H1 (cell line): ENCODE measurements at regions not wholly inside any gene's neighbourhood (a gene's known extent, or its start where the extent isn't known, plus 50 kb on each side); places are given as distances from the start of the nearest gene placed in this dataset.

Source experiments
- CTCF ChIA-PET: fragments of 300-600 bp; sonication (Branson Sonifier 250); formaldehyde crosslinking; loops from one replicate; lab custom pipeline; 2021; ENCODE audit not compliant: partially characterized antibody; lab: Charles Lee
- POLR2A ChIA-PET: fragments of 300-600 bp; sonication (Branson Sonifier 250); formaldehyde crosslinking; loops from one replicate; lab custom pipeline; 2021; ENCODE audit warnings: inconsistent platforms; ENCODE audit not compliant: partially characterized antibody; lab: Charles Lee
- DNase-seq, 2 experiments: peaks; one replicate each; pipeline versions ENCODE4 v3.0.0 to v3.0.0-alpha.2; 2010 to 2022; ENCODE audit warnings: low spot score in 2 of 2, low read depth in 1 of 2, mixed read lengths in 1 of 2
- FAIRE-seq: peaks from 2 replicates; lab custom pipeline; 2011; peaks lifted over from hg19 to GRCh38; lab: Jason Lieb, UNC
- H2AFZ ChIP-seq: 2 replicates; pipeline ENCODE4 v1.8.1; 2012; ENCODE audit warnings: low read length, inconsistent platforms
- H2AK5ac ChIP-seq: 2 replicates; pipeline ENCODE4 v1.6.1; 2013; ENCODE audit warnings: low read depth, low read length
- H2BK120ac ChIP-seq: replicated peaks from 2 replicates; pipeline ENCODE3; 2013; ENCODE audit warnings: low read depth, low read length, inconsistent platforms
- H2BK12ac ChIP-seq: 2 replicates; pipeline ENCODE4 v1.6.1; 2013; ENCODE audit warnings: low read depth, low read length
- H2BK15ac ChIP-seq: 2 replicates; pipeline ENCODE4 v1.6.1; 2013; ENCODE audit warnings: low read length
- H2BK20ac ChIP-seq: 2 replicates; pipeline ENCODE4 v1.6.1; 2013; ENCODE audit warnings: low read length
- H2BK5ac ChIP-seq: 2 replicates; pipeline ENCODE4 v1.6.1; 2013; ENCODE audit warnings: low read depth, low read length
- H3K14ac ChIP-seq: 2 replicates; pipeline ENCODE4 v1.6.1; 2013; ENCODE audit warnings: inconsistent platforms; ENCODE audit not compliant: insufficient read length
- H3K18ac ChIP-seq: 2 replicates; pipeline ENCODE4 v1.6.1; 2013; ENCODE audit warnings: low read length; ENCODE audit errors: extremely low read depth
- H3K23ac ChIP-seq: 2 replicates; pipeline ENCODE4 v1.6.1; 2013; ENCODE audit warnings: inconsistent platforms; ENCODE audit not compliant: insufficient read length
- H3K23me2 ChIP-seq: 2 replicates; pipeline ENCODE4 v1.6.1; 2013; ENCODE audit warnings: low read depth, low read length
- H3K27ac ChIP-seq: 2 replicates; pipeline ENCODE4 v1.6.1; 2011; ENCODE audit warnings: low read depth, low read length, inconsistent platforms
- H3K27me3 ChIP-seq, 4 experiments: replicated peaks in 1 of 4; 1 replicate in 1 of 4; 2 replicates in 3 of 4; pipeline versions ENCODE4 v1.6.1 to v1.8.1; 2011 to 2013; ENCODE audit warnings: low read length in 3 of 4, mild to moderate bottlenecking in 3 of 4, inconsistent platforms in 2 of 4, mixed read lengths in 2 of 4, moderate library complexity in 1 of 4; ENCODE audit not compliant: control insufficient read depth in 3 of 4, insufficient read depth in 3 of 4; ENCODE audit errors: extremely low read depth in 1 of 4
- H3K36me3 ChIP-seq, 4 experiments: 2 replicates each; pipeline versions ENCODE4 v1.6.1 to v1.8.1; 2011 to 2013; ENCODE audit warnings: mild to moderate bottlenecking in 4 of 4, low read length in 3 of 4, moderate library complexity in 2 of 4, control low read depth in 1 of 4, inconsistent platforms in 1 of 4; ENCODE audit not compliant: insufficient read depth in 4 of 4, control insufficient read depth in 2 of 4
- H3K4ac ChIP-seq: replicated peaks from 2 replicates; pipeline ENCODE3; 2013; ENCODE audit warnings: low read length, low read depth, mixed read lengths, inconsistent platforms; ENCODE audit not compliant: insufficient read length
- H3K4me1 ChIP-seq, 4 experiments: replicated peaks in 1 of 4; 1 replicate in 1 of 4; 2 replicates in 3 of 4; pipeline versions ENCODE4 v1.6.1 to v1.8.1; 2011 to 2013; ENCODE audit warnings: low read length in 3 of 4, inconsistent platforms in 2 of 4, mixed read lengths in 1 of 4; ENCODE audit not compliant: insufficient read depth in 4 of 4, control insufficient read depth in 3 of 4
- H3K4me2 ChIP-seq, 2 experiments: 2 replicates each; pipeline versions ENCODE4 v1.6.1 to v1.8.1; 2011 to 2013; ENCODE audit warnings: low read depth in 2 of 2, low read length in 2 of 2, control low read depth in 1 of 2, inconsistent platforms in 1 of 2, mild to moderate bottlenecking in 1 of 2; ENCODE audit not compliant: insufficient read depth in 1 of 2
- H3K4me3 ChIP-seq, 4 experiments: fragments of 200-600, 300-600 bp in 1 of 4; sonication (generic), shearing (Covaris generic), sonication (Bioruptor Twin) in 1 of 4; 2 replicates each; pipeline versions ENCODE4 v1.5.1 to v1.8.1; 2011 to 2016; ENCODE audit warnings: low read length in 4 of 4, low read depth in 3 of 4, control low read depth in 2 of 4, inconsistent platforms in 2 of 4, mild to moderate bottlenecking in 2 of 4, mixed read lengths in 1 of 4, moderate library complexity in 1 of 4; ENCODE audit not compliant: insufficient read depth in 2 of 4; ENCODE audit errors: extremely low read depth in 1 of 4
- H3K56ac ChIP-seq: replicated peaks from 2 replicates; pipeline ENCODE3; 2013; ENCODE audit warnings: low read depth, mild to moderate bottlenecking, mixed read lengths, low read length, inconsistent platforms; ENCODE audit not compliant: insufficient read length
- H3K79me1 ChIP-seq: 2 replicates; pipeline ENCODE4 v1.6.1; 2013; ENCODE audit warnings: low read depth, low read length, control low read depth
- H3K79me2 ChIP-seq, 2 experiments: 2 replicates each; pipeline versions ENCODE4 v1.6.1 to v1.8.1; 2012 to 2013; ENCODE audit warnings: low read length in 2 of 2, mild to moderate bottlenecking in 2 of 2, inconsistent platforms in 1 of 2; ENCODE audit not compliant: insufficient read depth in 2 of 2, control insufficient read depth in 1 of 2
- H3K9ac ChIP-seq, 4 experiments: replicated peaks in 1 of 4; 1 replicate in 1 of 4; 2 replicates in 3 of 4; pipeline versions ENCODE4 v1.6.1 to v1.8.1; 2011 to 2013; ENCODE audit warnings: low read depth in 3 of 4, low read length in 3 of 4, control low read depth in 2 of 4, mild to moderate bottlenecking in 2 of 4, moderate library complexity in 2 of 4, inconsistent platforms in 1 of 4; ENCODE audit errors: extremely low read depth in 1 of 4
- H3K9me3 ChIP-seq, 2 experiments: 2 replicates each; pipeline versions ENCODE4 v1.6.1 to v1.8.1; 2012 to 2013; ENCODE audit warnings: mild to moderate bottlenecking in 2 of 2, moderate library complexity in 2 of 2, control low read depth in 1 of 2, inconsistent platforms in 1 of 2, low read depth in 1 of 2, low read length in 1 of 2, mixed read lengths in 1 of 2; ENCODE audit not compliant: insufficient read depth in 2 of 2
- H4K20me1 ChIP-seq, 2 experiments: replicated peaks in 1 of 2; 2 replicates each; pipeline versions ENCODE3 to v1.8.1; 2011 to 2013; ENCODE audit warnings: inconsistent platforms in 2 of 2, low read length in 2 of 2, mild to moderate bottlenecking in 1 of 2; ENCODE audit not compliant: insufficient read depth in 2 of 2, control insufficient read depth in 1 of 2
- H4K5ac ChIP-seq: 2 replicates; pipeline ENCODE4 v1.6.1; 2013; ENCODE audit warnings: low read length, low read depth, mixed read lengths, inconsistent platforms; ENCODE audit not compliant: insufficient read length
- H4K8ac ChIP-seq: 2 replicates; pipeline ENCODE4 v1.8.0; 2013; ENCODE audit warnings: mild to moderate bottlenecking, moderate library complexity, low read length, inconsistent platforms; ENCODE audit not compliant: insufficient read depth; ENCODE audit errors: extremely low read depth
- H4K91ac ChIP-seq: replicated peaks from 2 replicates; pipeline ENCODE3; 2013; ENCODE audit warnings: low read length, mixed read lengths, inconsistent platforms; ENCODE audit not compliant: insufficient read length
- ATF3 ChIP-seq: IDR thresholded peaks from 2 replicates; pipeline ENCODE4 v1.6.1; 2011; ENCODE audit warnings: low read depth, mild to moderate bottlenecking, low read length; ENCODE audit not compliant: insufficient read depth
- BCL11A ChIP-seq, 2 experiments: IDR thresholded peaks; one replicate each; pipeline ENCODE4 v1.6.1; 2011; ENCODE audit warnings: low read depth in 2 of 2, low read length in 2 of 2, mild to moderate bottlenecking in 2 of 2
- CBX5 ChIP-seq: fragments of 300-800, 300-1000 bp; sonication (generic); IDR thresholded peaks from 2 replicates; pipeline ENCODE4 v1.7.1; 2016; ENCODE audit warnings: antibody characterized with exemption, low read length, low read depth
- E2F6 ChIP-seq: IDR thresholded peaks from 2 replicates; pipeline ENCODE4 v1.6.1; 2012; ENCODE audit warnings: inconsistent platforms
- EGR1 ChIP-seq: IDR thresholded peaks from 2 replicates; pipeline ENCODE4 v1.6.1; 2011; ENCODE audit warnings: low read depth, low read length, borderline replicate concordance
- NANOG ChIP-seq: IDR thresholded peaks from 2 replicates; pipeline ENCODE4 v1.6.1; 2011; ENCODE audit warnings: low read length, low read depth, mild to moderate bottlenecking, inconsistent platforms; ENCODE audit not compliant: insufficient read depth, poor library complexity, severe bottlenecking
- POU5F1 ChIP-seq: IDR thresholded peaks from 2 replicates; pipeline ENCODE4 v1.6.1; 2011; ENCODE audit warnings: low read depth, mild to moderate bottlenecking, low read length, moderate library complexity
- RFX5 ChIP-seq: IDR thresholded peaks from 2 replicates; pipeline ENCODE4 v1.6.1; 2011; ENCODE audit warnings: low read depth, low read length, improper control_type of control experiment, borderline replicate concordance
- TAF1 ChIP-seq: IDR thresholded peaks from 2 replicates; pipeline ENCODE4 v1.6.1; 2011; ENCODE audit warnings: mild to moderate bottlenecking, low read depth, low read length
- TBP ChIP-seq: IDR thresholded peaks from 2 replicates; pipeline ENCODE4 v1.6.1; 2011; ENCODE audit warnings: low read depth, low read length, improper control_type of control experiment
- TCF12 ChIP-seq: IDR thresholded peaks from 2 replicates; pipeline ENCODE4 v1.6.1; 2011; ENCODE audit warnings: low read depth, mild to moderate bottlenecking, low read length
- YY1 ChIP-seq: IDR thresholded peaks from 2 replicates; pipeline ENCODE4 v1.6.1; 2011; ENCODE audit warnings: low read depth, mild to moderate bottlenecking, low read length
- ZNF274 ChIP-seq: IDR thresholded peaks from 2 replicates; pipeline ENCODE4 v1.7.0; 2012; ENCODE audit warnings: low read length, borderline replicate concordance; ENCODE audit errors: extremely low read depth
- WGBS, 2 experiments: shearing (Covaris generic) in 1 of 2; methylation state at CpG; one replicate each; pipeline versions ENCODE4 v1.1.6 to v1.1.7; 2013 to 2015; ENCODE audit warnings: low lambda C conversion rate in 2 of 2, mixed read lengths in 2 of 2, inconsistent platforms in 1 of 2, low coverage in 1 of 2, missing lambda C conversion rate in 1 of 2; ENCODE audit not compliant: insufficient replicate concordance in 2 of 2, insufficient coverage in 1 of 2, insufficient read length in 1 of 2; ENCODE audit errors: extremely low coverage in 1 of 2, missing lambda C conversion rate in 1 of 2; 5-methylcytosine and 5-hydroxymethylcytosine counted together
- TF ChIP-seq, protein P1 (sequence below): IDR thresholded peaks from 2 replicates; pipeline ENCODE4 v1.6.1; 2012; ENCODE audit warnings: inconsistent platforms

- Histone ChIP-seq H2BK5ac (peak overlapping the region; percentile 62; the same call in 1 of the 2 replicates), H3K23me2 (no peaks in the 10 kb centered on the region)
- TF ChIP-seq ZNF274: no peak
- TF ChIP-seq CBX5: no peak
- TF ChIP-seq NANOG: no peak
- no peak for TF ChIP-seq TCF12
- TF ChIP-seq POU5F1: no peak
- no peak for TF ChIP-seq BCL11A (IDR thresholded peaks at IDR 0.05; ENCODE audit: low read depth in 2 of 2, low read length in 2 of 2)
- TF ChIP-seq YY1: no peak
- no peak for TF ChIP-seq ATF3
- no peak for TF ChIP-seq RFX5
- TF ChIP-seq, protein P1, sequence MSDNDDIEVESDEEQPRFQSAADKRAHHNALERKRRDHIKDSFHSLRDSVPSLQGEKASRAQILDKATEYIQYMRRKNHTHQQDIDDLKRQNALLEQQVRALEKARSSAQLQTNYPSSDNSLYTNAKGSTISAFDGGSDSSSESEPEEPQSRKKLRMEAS: no peak
- no peak for TF ChIP-seq E2F6
- no peak for TF ChIP-seq EGR1
- TF ChIP-seq TAF1: no peak
- no peak for TF ChIP-seq TBP
Observed at GRCh38 chr7:10759120-10759519, 214.6 kb upstream of the PHF14 start.

More at GRCh38 chr7:10759120-10759519, 214.6 kb upstream of the PHF14 start:
- Histone ChIP-seq H3K79me1 (no peaks in the 10 kb centered on the region), H3K4me1 (no peaks in the 10 kb centered on the region), H2AFZ (peak overlapping the region; percentile 97), H3K9ac (no peak overlapping the region), H3K4me3 (no peak overlapping the region), H4K5ac (no peak overlapping the region), H3K4me2 (no peak overlapping the region), H4K91ac (no peak overlapping the region), H3K23ac (no peak overlapping the region), H3K18ac (no peak overlapping the region), H2BK12ac (no peak overlapping the region), H4K8ac (no peak overlapping the region), H3K9me3 (no peaks in the 10 kb centered on the region), H4K20me1 (no peaks in the 10 kb centered on the region), H3K56ac (no peak overlapping the region), H3K4ac (no peak overlapping the region), H3K36me3 (no peaks in the 10 kb centered on the region; a peak in 1 of 8 replicates), H3K27ac (no peak overlapping the region), H3K27me3 (peaks cover 0 to 1% (median 0%) of the 10 kb centered on the region in 4 experiments; a peak in 1 of 7 replicates), H2AK5ac (no peak overlapping the region), H2BK15ac (no peak overlapping the region), H2BK120ac (no peak overlapping the region), H2BK20ac (no peak overlapping the region; the same call in 1 of the 2 replicates), H3K79me2 (no peaks in the 10 kb centered on the region), H3K14ac (no peak overlapping the region)
- ChIA-PET POLR2A (no interaction called here), CTCF (interaction anchor here (0.6 to 1.5 kb wide), 2 partner anchors 17 to 131 kb away, joined by 3 read pairs; no protein-coding TSS in a partner anchor)
- no peak for FAIRE-seq
- no peak for DNase-seq
- 90% methylated on average over 2 of the region's 2 CpGs; no CpG with 5 or more reads in 1 of the 2 experiments for WGBS, 2 experiments
